ENCODE measurements at regions not wholly inside any gene's neighbourhood (a gene's known extent, or its start where the extent isn't known, plus 50 kb on each side); places are given as distances from the start of the nearest gene placed in this dataset.

GRCh38 chr4:176443117-176443516 lies 123.4 kb downstream of the SPCS3 start:
- H3K4me3 ChIP-seq (replicated peaks; ENCODE audit: low read depth, low read length), result no peak overlapping the region
- TF ChIP-seq CTCF (IDR thresholded peaks at IDR 0.05; ENCODE audit: insufficient read depth, low read length, poor library complexity, severe bottlenecking), result no peak
- H3K27me3 ChIP-seq (replicated peaks; ENCODE audit: control insufficient read depth, insufficient read depth, low read length), result no peaks in the 10 kb centered on the region
- no peak for DNase-seq (ENCODE audit: extremely low read depth, insufficient read length)
- H3K36me3 ChIP-seq (ENCODE audit: control insufficient read depth, insufficient read depth, low read length), result no peaks in the 10 kb centered on the region

- no peak for DNase-seq (ENCODE audit: extremely low read depth, insufficient read length)
- Histone ChIP-seq H3K36me3 (ENCODE audit: control insufficient read depth, insufficient read depth, low read length) (no peaks in the 10 kb centered on the region), H3K27me3 (replicated peaks; ENCODE audit: control insufficient read depth, insufficient read depth, low read length) (no peaks in the 10 kb centered on the region), H3K4me3 (replicated peaks; ENCODE audit: low read depth, low read length) (no peak overlapping the region)
- TF ChIP-seq CTCF (IDR thresholded peaks at IDR 0.05; ENCODE audit: insufficient read depth, low read length, poor library complexity, severe bottlenecking), result no peak
Measured at GRCh38 chr4:176443646-176444409, 124.1 kb downstream of the SPCS3 start.

- H3K36me3 ChIP-seq (ENCODE audit: control insufficient read depth, insufficient read depth, low read length), result no peaks in the 10 kb centered on the region
- no peak for DNase-seq (ENCODE audit: extremely low read depth, insufficient read length)
- TF ChIP-seq CTCF (IDR thresholded peaks at IDR 0.05; ENCODE audit: insufficient read depth, low read length, poor library complexity, severe bottlenecking), result no peak
- H3K4me3 ChIP-seq (replicated peaks; ENCODE audit: low read depth, low read length), result no peak overlapping the region
- no peaks in the 10 kb centered on the region for H3K27me3 ChIP-seq (replicated peaks; ENCODE audit: control insufficient read depth, insufficient read depth, low read length)
Measured at GRCh38 chr4:176444741-176445140, 125.0 kb downstream of the SPCS3 start.

GRCh38 chr4:176448761-176449160 lies 129.0 kb downstream of the SPCS3 start:
- no peak for TF ChIP-seq CTCF (IDR thresholded peaks at IDR 0.05; ENCODE audit: insufficient read depth, low read length, poor library complexity, severe bottlenecking)
- H3K27me3 ChIP-seq (replicated peaks; ENCODE audit: control insufficient read depth, insufficient read depth, low read length), result no peaks in the 10 kb centered on the region

GRCh38 chr4:176451443-176451842 lies 131.7 kb downstream of the SPCS3 start:
- no peaks in the 10 kb centered on the region for H3K36me3 ChIP-seq (ENCODE audit: control insufficient read depth, insufficient read depth, low read length)
- H3K27me3 ChIP-seq (replicated peaks; ENCODE audit: control insufficient read depth, insufficient read depth, low read length), result no peaks in the 10 kb centered on the region
- no peak for DNase-seq (ENCODE audit: extremely low read depth, insufficient read length)
- H3K4me3 ChIP-seq (replicated peaks; ENCODE audit: low read depth, low read length), result no peak overlapping the region
- no peak for TF ChIP-seq CTCF (IDR thresholded peaks at IDR 0.05; ENCODE audit: insufficient read depth, low read length, poor library complexity, severe bottlenecking)

More at GRCh38 chr4:176448761-176449160, 129.0 kb downstream of the SPCS3 start:
- DNase-seq (ENCODE audit: extremely low read depth, insufficient read length), result no peak
- Histone ChIP-seq H3K36me3 (ENCODE audit: control insufficient read depth, insufficient read depth, low read length) (no peaks in the 10 kb centered on the region), H3K4me3 (replicated peaks; ENCODE audit: low read depth, low read length) (no peak overlapping the region)
